SKM-1 treated with dmso at 0.1 percent for 144 hours (cell line): ENCODE measurements at regions not wholly inside any gene's neighbourhood (a gene's known extent, or its start where the extent isn't known, plus 50 kb on each side); places are given as distances from the start of the nearest gene placed in this dataset.

Experiments used
- DNase-seq: peaks from one replicate; lab custom pipeline; 2025; ENCODE audit not compliant: unreplicated experiment; lab: John Stamatoyannopoulos, UW

GRCh38 chr1:8093221-8093980, 67.3 kb upstream of the ERRFI1 start:
- no peak for DNase-seq

DNA sequence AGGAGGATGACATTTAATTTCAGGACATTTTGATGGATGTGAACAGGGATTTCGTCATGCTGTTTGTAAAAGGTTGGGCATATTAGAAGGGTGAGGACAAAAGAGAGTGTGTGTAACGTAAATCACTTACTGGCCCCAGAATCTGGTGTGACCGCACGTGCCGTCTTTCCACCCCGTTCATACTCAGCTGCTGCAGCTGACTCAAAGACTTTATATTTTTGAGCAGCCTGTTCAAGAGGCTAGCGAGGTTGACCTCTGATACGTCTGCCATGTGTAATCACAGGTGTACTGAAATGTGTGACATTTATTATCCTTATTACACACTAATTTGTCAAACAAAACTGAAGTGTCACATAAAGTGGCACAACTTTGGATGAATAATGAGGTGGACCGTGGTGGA, 66.5 kb upstream of the ERRFI1 start:
- DNase-seq: no peak

- no peak for DNase-seq
Observed at GRCh38 chr1:8091691-8092090, 65.6 kb upstream of the ERRFI1 start.

- no peak for DNase-seq
Observed at GRCh38 chr1:8090241-8090702, 64.2 kb upstream of the ERRFI1 start.

DNA sequence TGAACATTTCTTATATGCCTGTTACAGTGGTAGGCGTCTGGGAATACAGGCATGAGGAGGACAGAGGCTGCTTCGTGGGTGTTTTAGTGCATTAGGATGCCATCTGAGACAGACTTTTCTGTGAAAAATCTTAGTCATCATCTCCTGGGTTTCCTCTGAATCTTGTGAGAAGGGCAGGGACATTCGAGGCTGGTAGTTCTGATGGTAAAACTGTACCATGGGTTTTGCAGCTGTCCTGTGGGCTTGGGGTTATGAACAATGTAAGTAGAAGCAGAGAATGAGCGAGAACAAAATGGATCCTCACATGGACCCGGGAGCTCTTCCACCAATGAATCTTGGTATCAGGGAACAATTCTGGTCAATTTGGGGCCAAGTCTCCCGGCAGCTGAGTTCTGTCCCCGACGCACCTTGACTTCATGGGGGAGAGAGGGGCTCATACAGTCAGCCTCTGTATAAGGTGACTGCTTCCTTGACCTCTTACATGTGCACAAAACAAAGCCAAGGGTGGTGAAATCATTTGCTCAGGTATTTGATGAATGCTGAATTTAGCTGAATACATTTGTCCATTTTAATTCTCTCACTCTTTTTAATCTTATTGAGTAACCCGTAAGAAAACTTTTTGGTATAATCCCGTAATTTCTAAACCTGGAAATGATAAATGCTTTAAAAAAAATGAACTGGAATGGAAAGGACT, 63.6 kb upstream of the ERRFI1 start:
- DNase-seq: no peak

DNA sequence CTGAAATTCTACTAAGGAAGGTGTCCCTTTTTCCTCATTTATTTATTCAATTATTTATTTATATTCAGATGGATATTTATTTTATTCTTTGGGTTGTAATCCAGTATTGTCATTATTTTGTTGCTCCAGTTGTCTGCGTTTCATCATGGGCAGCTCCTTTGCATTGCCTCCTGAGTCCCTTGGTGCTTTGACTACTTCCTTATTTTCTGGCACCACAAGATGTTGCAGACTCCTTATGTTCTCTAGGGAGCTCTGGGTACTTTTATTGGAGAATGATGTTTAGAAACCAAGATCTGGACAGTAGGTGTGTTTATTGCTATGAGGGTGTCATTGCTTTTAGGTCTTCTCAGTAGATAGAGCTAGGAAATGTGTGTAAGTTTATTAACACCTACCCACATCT, 59.9 kb upstream of the ERRFI1 start:
- DNase-seq: peak; percentile 81

DNA sequence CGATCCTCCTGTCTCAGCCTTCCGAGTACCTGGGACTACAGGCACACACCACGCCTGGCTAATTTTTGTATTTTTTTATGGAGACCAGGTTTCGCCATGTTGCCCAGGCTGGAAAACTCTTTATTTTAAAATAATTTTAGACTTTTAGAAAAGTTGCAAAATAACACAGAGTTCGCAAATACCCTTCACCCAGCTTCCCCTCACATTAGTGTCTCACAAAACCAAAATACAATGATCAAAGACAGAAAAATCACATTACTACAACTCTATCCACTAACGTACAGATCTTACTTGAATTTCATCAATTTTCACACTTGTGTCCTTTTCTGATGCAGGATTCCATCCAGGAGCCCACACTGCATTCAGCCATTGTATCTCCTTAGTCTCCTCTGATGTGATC, 58.8 kb upstream of the ERRFI1 start:
- DNase-seq: no peak

DNA sequence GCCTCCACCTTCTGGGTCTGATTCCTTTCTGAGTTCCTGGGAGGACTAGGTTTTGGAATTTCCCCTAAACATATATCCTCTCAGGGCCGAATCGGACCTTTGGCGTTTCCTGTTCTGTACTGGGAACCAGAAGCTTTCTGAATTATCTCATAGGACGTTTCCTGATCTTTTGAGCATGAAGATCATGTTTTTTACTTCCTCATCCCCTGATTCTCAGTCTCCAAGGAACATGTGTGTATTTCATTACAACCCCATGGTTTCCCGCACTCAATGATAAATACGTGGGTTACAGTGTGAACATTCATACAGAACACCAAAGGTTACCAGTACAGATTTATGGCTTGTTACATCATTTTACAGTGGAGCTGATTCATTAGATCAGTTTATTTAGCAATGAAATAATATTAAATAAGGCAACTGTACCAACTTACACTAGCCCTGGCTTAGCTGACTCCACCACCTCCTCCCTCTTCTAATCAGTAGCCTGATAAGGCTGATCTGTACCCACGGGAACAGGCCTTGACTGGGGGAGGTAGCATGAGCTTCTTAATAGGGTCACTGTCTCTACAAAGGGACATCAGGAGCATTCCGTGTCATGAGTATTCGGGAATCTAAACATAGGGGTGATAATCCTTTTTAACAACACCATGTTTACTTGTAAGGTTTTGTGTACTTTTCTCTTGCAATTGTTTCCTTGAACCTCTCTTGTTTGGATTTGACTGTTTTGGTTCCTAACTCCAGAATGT, 57.8 kb upstream of the ERRFI1 start:
- DNase-seq: no peak

- DNase-seq: no peak
Observed at GRCh38 chr1:8082945-8083344, 56.8 kb upstream of the ERRFI1 start.

DNA sequence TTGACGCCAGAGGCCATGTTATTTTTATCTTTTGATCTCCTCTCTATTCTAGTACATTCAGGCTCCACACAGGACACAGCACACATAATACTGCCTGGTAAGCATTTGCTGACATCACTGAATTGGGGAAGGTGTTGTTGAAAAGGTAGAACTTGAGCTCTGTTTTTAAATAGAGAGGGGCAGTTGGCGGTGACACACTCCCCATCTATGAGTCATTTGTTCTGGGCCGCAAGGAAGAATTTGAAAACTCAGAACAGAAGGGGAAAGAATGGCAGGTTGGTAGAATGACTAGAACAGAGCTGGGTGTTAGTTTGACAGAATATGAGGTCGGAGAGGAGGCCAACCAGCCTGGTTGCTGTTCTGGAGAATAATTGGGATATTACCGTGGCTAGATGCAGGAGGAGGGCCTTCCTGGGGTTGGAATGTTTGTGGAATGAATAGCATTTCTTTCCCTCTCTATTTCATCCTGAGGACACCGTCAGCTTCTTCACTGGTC, 52.1 kb upstream of the ERRFI1 start:
- DNase-seq: no peak

DNA sequence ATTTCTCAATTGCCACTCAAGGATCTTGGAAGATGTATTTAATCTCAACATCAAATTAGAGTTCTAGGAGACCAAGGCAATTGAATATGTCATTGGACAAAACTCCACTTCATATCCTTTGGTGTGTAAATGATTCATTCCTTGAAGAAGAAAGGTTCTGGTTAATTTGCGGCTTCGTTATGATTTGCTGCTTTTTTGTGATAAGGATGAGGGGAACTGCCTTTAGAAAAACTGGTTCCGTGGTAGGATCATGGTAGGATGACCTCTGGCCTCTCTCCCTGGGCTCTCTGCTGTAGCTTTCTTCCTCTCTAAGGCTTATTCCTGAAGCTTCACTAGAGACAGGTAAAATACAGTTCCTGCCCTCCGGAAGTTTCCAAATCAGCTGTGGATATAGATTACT, 51.5 kb upstream of the ERRFI1 start:
- DNase-seq: no peak

DNA sequence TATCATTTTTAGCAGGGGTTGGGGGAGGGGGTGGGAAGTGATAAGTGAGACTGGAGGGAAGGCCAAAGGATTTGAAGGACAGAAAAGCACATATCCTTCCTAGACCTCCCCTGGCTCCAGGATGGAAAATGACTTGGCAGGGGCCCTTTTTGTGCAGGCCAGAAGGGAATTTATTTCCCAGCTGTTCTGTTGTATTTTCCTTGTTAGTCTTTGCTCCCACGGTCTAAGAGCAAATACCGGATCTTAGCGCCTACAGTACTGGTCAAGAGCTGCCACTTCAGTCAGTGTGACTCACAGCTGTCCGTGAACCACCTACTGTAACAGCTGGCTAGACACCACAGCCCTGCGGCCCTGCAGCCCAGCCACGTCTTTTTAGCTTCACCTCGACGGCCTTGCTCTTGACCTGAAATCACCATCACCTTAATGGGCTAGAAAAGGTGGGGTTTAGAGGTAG, 51.0 kb upstream of the ERRFI1 start:
- DNase-seq: no peak

- no peak for DNase-seq
Observed at GRCh38 chr1:8076176-8076575, 50.1 kb upstream of the ERRFI1 start.
